ENCODE measurements at regions not wholly inside any gene's neighbourhood (a gene's known extent, or its start where the extent isn't known, plus 50 kb on each side); places are given as distances from the start of the nearest gene placed in this dataset.

DNA sequence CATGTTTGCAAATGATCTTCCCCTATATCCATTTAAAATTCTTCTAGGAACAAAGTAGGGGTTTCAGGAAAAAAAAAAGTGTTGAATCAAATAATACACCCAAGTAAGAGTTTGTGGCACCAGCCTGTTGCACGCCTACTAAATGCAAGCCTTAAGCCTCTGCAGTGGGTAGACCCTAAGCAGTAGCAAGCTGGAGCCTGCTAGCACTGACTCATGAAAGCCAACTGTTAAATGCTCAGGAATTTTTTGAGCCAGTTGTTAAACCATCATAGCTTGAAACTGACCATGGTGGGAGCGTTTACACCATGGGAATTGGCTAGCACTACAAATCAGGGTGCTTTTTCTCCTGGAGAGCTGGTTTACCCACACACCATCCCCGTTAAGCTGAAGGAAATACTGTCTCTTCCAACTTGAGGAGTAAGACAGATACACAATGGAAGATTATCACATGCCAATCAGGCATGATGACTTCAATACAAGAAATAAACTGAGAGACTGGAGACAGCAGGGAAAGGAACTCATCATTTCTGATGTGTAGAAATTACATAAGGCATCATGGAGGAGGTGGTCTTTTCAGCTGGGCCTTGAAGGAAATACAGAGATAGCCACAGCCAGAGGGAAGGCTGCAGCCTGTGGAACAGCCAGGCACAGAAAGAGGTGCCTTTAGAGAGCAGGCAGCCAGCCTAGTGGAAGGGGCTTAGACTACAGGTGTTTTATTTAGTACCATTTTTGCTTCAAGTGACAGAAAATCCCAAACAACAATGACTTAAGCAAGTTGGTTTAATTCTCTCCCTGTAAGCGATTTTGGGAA lies 110.8 kb downstream of the SNX5 start:
- ATAC-seq (ENCODE audit: low read depth) (no peak), DNase-seq (no peak)
- Histone ChIP-seq H3K27me3 (ENCODE audit: control insufficient read depth, insufficient read depth, low read length) (peaks cover 3% of the 10 kb centered on the region), H2AK9ac (replicated peaks; ENCODE audit: low read depth, low read length, poor library complexity) (no peak overlapping the region), H4K8ac (ENCODE audit: low read depth in 2 of 2, low read length in 2 of 2) (no peak overlapping the region), H3K18ac (ENCODE audit: low read depth, low read length) (no peak overlapping the region), H2BK15ac (ENCODE audit: low read depth, low read length) (no peak overlapping the region), H3K27ac (ENCODE audit: insufficient read depth, low read length) (no peak overlapping the region), H2BK20ac (ENCODE audit: low read depth, low read length) (no peak overlapping the region), H3K14ac (replicated peaks; ENCODE audit: low read depth, low read length) (no peak overlapping the region), H3K9me3 (ENCODE audit: control insufficient read depth, insufficient read depth, low read length) (0 out of 2 replicates have a peak, but pooled peaks cover 2% of the 10 kb centered on the region), H3K4me1 (ENCODE audit: control insufficient read depth, insufficient read depth, low read length) (peaks cover 2% of the 10 kb centered on the region; the same call in 1 of the 2 replicates), H3K79me1 (ENCODE audit: low read depth in 1 of 2, low read length in 2 of 2) (no peaks in the 10 kb centered on the region), H2AK5ac (ENCODE audit: low read depth, low read length) (no peak overlapping the region; the same call in 1 of the 2 replicates), H3K56ac (ENCODE audit: extremely low read depth, insufficient read depth, low read length) (no peak overlapping the region), H4K20me1 (ENCODE audit: insufficient read depth, low read length) (no peaks in the 10 kb centered on the region), H2AFZ (replicated peaks; ENCODE audit: low read length, poor library complexity) (no peak overlapping the region), H2BK5ac (ENCODE audit: low read depth, low read length, poor library complexity, severe bottlenecking) (no peak overlapping the region), H3K9me1 (ENCODE audit: insufficient read depth, low read length) (peaks cover 6% of the 10 kb centered on the region; the same call in 1 of the 2 replicates), H3K36me3 (ENCODE audit: control insufficient read depth, insufficient read depth, low read length) (no peaks in the 10 kb centered on the region), H2BK120ac (ENCODE audit: low read depth, low read length) (no peak overlapping the region), H4K5ac (ENCODE audit: low read depth, low read length) (no peak overlapping the region), H3K9ac (ENCODE audit: low read depth, low read length) (no peak overlapping the region), H3K23ac (ENCODE audit: low read depth, low read length) (no peak overlapping the region), H4K91ac (ENCODE audit: insufficient read depth, low read depth, low read length) (no peak overlapping the region), H3K4me2 (ENCODE audit: low read depth, low read length) (no peak overlapping the region), H3K4me3 (ENCODE audit: insufficient read depth, low read depth, low read length) (no peak overlapping the region), H3K4ac (ENCODE audit: low read depth, low read length) (no peak overlapping the region)
- CTCF ChIA-PET = interaction anchor here (0.8 kb wide), 1 partner anchor 16 kb away, joined by 3 read pairs; no protein-coding TSS in a partner anchor
- in situ Hi-C loops (cut with MboI; ENCODE audit: low sequenced_read_pairs) = no loop called here
- no TSS peak for BruUV-seq (replicated peaks)
- WGBS, 2 experiments (ENCODE audit: extremely low coverage in 2 of 2, insufficient read length in 1 of 2) = 100% methylated on average over 1 of the region's 4 CpGs; no CpG with 5 or more reads in 1 of the 2 experiments
- intact Hi-C loops (cut with micrococcal nuclease) = no loop called here
- dilution Hi-C loops (cut with HindIII; ENCODE audit: low sequenced_read_pairs, unreplicated experiment) = no loop called here
- POLR2A ChIA-PET (ENCODE audit: unreplicated experiment) = no interaction called here
- TF ChIP-seq SMC3 (IDR thresholded peaks at IDR 0.05; ENCODE audit: low read depth, low read length) (no peak), MAZ (IDR thresholded peaks at IDR 0.05; ENCODE audit: borderline replicate concordance, low read depth, low read length) (no peak), NFE2L2 (IDR thresholded peaks at IDR 0.05; ENCODE audit: low read depth, low read length) (no peak), POLR2A (IDR thresholded peaks at IDR 0.05; ENCODE audit: low read depth, low read length) (no peak), BHLHE40 (IDR thresholded peaks at IDR 0.05; ENCODE audit: low read depth, low read length) (no peak), RAD21 (IDR thresholded peaks at IDR 0.05; ENCODE audit: low read length) (no peak), USF2 (IDR thresholded peaks at IDR 0.05; ENCODE audit: low read depth, low read length) (no peak), RCOR1 (IDR thresholded peaks at IDR 0.05; ENCODE audit: insufficient replicate concordance, low read length) (no peak), FOS (IDR thresholded peaks at IDR 0.05; ENCODE audit: low read depth, low read length) (no peak), CHD1 (IDR thresholded peaks at IDR 0.05; ENCODE audit: low read depth, low read length) (no peak), MXI1 (IDR thresholded peaks at IDR 0.05; ENCODE audit: borderline replicate concordance, low read depth, low read length) (no peak), RFX5 (IDR thresholded peaks at IDR 0.05; ENCODE audit: low read depth, low read length) (no peak), CEBPB (IDR thresholded peaks at IDR 0.05; ENCODE audit: low read depth, low read length) (no peak)
- TF ChIP-seq, protein P1, sequence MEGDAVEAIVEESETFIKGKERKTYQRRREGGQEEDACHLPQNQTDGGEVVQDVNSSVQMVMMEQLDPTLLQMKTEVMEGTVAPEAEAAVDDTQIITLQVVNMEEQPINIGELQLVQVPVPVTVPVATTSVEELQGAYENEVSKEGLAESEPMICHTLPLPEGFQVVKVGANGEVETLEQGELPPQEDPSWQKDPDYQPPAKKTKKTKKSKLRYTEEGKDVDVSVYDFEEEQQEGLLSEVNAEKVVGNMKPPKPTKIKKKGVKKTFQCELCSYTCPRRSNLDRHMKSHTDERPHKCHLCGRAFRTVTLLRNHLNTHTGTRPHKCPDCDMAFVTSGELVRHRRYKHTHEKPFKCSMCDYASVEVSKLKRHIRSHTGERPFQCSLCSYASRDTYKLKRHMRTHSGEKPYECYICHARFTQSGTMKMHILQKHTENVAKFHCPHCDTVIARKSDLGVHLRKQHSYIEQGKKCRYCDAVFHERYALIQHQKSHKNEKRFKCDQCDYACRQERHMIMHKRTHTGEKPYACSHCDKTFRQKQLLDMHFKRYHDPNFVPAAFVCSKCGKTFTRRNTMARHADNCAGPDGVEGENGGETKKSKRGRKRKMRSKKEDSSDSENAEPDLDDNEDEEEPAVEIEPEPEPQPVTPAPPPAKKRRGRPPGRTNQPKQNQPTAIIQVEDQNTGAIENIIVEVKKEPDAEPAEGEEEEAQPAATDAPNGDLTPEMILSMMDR (conservative IDR thresholded peaks at IDR 0.05; ENCODE audit: low read depth, low read length) = no peak
- TF ChIP-seq, protein P2, sequence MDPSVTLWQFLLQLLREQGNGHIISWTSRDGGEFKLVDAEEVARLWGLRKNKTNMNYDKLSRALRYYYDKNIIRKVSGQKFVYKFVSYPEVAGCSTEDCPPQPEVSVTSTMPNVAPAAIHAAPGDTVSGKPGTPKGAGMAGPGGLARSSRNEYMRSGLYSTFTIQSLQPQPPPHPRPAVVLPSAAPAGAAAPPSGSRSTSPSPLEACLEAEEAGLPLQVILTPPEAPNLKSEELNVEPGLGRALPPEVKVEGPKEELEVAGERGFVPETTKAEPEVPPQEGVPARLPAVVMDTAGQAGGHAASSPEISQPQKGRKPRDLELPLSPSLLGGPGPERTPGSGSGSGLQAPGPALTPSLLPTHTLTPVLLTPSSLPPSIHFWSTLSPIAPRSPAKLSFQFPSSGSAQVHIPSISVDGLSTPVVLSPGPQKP (IDR thresholded peaks at IDR 0.05; ENCODE audit: borderline replicate concordance, low read depth, low read length) = no peak

Measured in IMR-90 (cell line).